ENCODE measurements at regions not wholly inside any gene's neighbourhood (a gene's known extent, or its start where the extent isn't known, plus 50 kb on each side); places are given as distances from the start of the nearest gene placed in this dataset.
A peak's percentile ranks its signal among the peaks of the same experiment; 100 is the strongest.

GRCh38 chr11:92626624-92627023 is 342.8 kb upstream of the MTNR1B start:
- no peak for DNase-seq

GRCh38 chr11:92627615-92628256 is 341.7 kb upstream of the MTNR1B start:
- DNase-seq = peak in 1 of 2 experiments; percentile 5

GRCh38 chr11:92628401-92629292 is 340.8 kb upstream of the MTNR1B start:
- DNase-seq = no peak

- DNase-seq = no peak
These were observed 337.0 kb upstream of the MTNR1B start for GRCh38 chr11:92632495-92632894.

GRCh38 chr11:92633820-92634219 is 335.6 kb upstream of the MTNR1B start:
- DNase-seq = no peak

GRCh38 chr11:92636543-92637188 is 332.8 kb upstream of the MTNR1B start:
- no peak for DNase-seq

- no peak for DNase-seq
These were observed 330.8 kb upstream of the MTNR1B start for GRCh38 chr11:92638678-92639077.

- DNase-seq = no peak
These were observed 327.1 kb upstream of the MTNR1B start for GRCh38 chr11:92642177-92642931.

GRCh38 chr11:92643827-92644226 is 325.6 kb upstream of the MTNR1B start:
- DNase-seq = no peak

GRCh38 chr11:92644595-92645445 is 324.6 kb upstream of the MTNR1B start:
- DNase-seq = no peak

- no peak for DNase-seq
These were observed 318.3 kb upstream of the MTNR1B start for GRCh38 chr11:92651159-92651558.

- DNase-seq = no peak
These were observed 316.0 kb upstream of the MTNR1B start for GRCh38 chr11:92653454-92653853.

- DNase-seq = no peak
These were observed 312.7 kb upstream of the MTNR1B start for GRCh38 chr11:92656783-92657182.

GRCh38 chr11:92657226-92657625 is 312.2 kb upstream of the MTNR1B start:
- no peak for DNase-seq

- no peak for DNase-seq
These were observed 310.7 kb upstream of the MTNR1B start for GRCh38 chr11:92658733-92659132.

GRCh38 chr11:92659793-92660192 is 309.7 kb upstream of the MTNR1B start:
- DNase-seq = no peak

- no peak for DNase-seq
These were observed 306.7 kb upstream of the MTNR1B start for GRCh38 chr11:92662601-92663360.

GRCh38 chr11:92663539-92663938 is 305.9 kb upstream of the MTNR1B start:
- DNase-seq = no peak

- no peak for DNase-seq
These were observed 301.8 kb upstream of the MTNR1B start for GRCh38 chr11:92667486-92668152.

- no peak for DNase-seq
These were observed 299.1 kb upstream of the MTNR1B start for GRCh38 chr11:92670308-92670890.

All from activated CD4-positive, alpha-beta T cell treated with anti-CD3 and anti-CD28 coated beads, Interleukin-2, amount 50 U/mL, for 48 hours (primary cell).